ENCODE measurements at regions not wholly inside any gene's neighbourhood (a gene's known extent, or its start where the extent isn't known, plus 50 kb on each side); places are given as distances from the start of the nearest gene placed in this dataset.
A peak's percentile ranks its signal among the peaks of the same experiment; 100 is the strongest.

DNA sequence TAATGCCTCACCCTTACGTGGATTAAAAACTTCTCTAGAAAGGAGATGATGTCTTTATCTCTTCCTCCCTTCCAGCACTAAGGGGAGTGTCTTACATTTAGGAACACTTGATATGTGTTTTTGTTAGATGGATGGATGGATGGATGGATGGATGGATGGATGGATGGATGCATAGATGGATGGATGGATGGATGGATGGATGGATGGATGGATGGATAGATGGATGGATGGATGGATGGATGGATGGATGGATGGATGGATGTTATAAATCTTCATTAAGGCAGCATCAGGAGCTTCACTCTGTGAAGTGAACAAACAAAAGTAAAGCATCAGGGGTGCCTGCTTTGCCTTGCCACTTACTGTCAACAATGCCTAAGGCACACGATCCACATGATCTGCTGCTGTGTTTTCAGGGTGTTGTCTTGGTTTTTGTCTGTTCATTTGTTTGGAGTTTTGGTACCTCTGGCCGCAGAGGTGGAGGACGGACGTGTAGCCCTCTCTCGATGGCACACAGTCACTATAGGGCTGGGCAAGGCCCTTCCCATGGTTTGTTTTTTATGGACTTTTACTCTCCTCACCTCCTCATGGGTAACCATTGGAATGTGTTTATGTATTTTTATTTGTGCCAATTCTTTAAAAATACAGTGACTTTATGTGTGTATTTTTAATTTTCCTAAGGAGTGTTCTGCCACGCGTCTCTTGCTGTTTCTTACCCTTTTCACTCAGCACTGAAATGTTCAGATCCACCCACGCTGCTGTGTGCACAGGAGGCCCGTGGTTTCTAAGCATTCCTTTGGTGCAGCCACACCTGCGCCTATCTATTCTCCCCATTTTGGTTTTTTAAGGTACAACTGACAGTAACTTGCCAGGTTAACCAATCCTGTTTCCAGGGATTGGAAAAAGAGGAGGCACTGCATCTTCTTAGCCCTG lies 91.8 kb upstream of the ENPP6 start:
- no peak overlapping the region for H3K4me3 ChIP-seq
- H2AFZ ChIP-seq (ENCODE audit: control insufficient read depth, low read depth, low read length), result no peak overlapping the region
- POLR2A ChIA-PET, result interaction anchor here (0.7 to 13.5 kb wide), 15 partner anchors 10 to 227 kb away, joined by 3 to 213 read pairs (median 6); partner anchors contain the start of gene IRF2
- DNase-seq (ENCODE audit: low read depth, low spot score), result no peak
- H3K4me1 ChIP-seq (ENCODE audit: control insufficient read depth, insufficient read depth, low read length), result peaks cover 44% of the 10 kb centered on the region
- no peaks in the 10 kb centered on the region for H3K36me3 ChIP-seq (ENCODE audit: control insufficient read depth in 2 of 2, insufficient read depth in 2 of 2, low read length in 1 of 2)
- intact Hi-C loops (cut with micrococcal nuclease; ENCODE audit: unreplicated experiment) (loop anchor here (1.0 to 5.0 kb wide), 5 partner anchors 27 to 111 kb away; no protein-coding TSS in a partner anchor), in situ Hi-C loops (cut with MboI) (no loop called here)
- 86% methylated on average over 11 of the region's 11 CpGs for WGBS (ENCODE audit: insufficient coverage, insufficient replicate concordance, low lambda C conversion rate, missing lambda C conversion rate)
- no peak for FAIRE-seq
- RAD21 ChIA-PET (ENCODE audit: unreplicated experiment), result interaction anchor here (1.0 to 14.3 kb wide), 9 partner anchors 9 to 364 kb away, joined by 3 to 323 read pairs (median 57); no protein-coding TSS in a partner anchor
- no peaks in the 10 kb centered on the region for H3K27me3 ChIP-seq (replicated peaks in 1 of 2; ENCODE audit: control insufficient read depth in 2 of 2, insufficient read depth in 2 of 2, low read length in 1 of 2)
- H3K27ac ChIP-seq (ENCODE audit: control insufficient read depth, insufficient read depth), result peak overlapping the region; percentile 94
- H3K4me2 ChIP-seq (ENCODE audit: control insufficient read depth, insufficient read depth), result peak overlapping the region; percentile 83; the same call in 1 of the 2 replicates
- peak overlapping the region; percentile 92; the same call in 1 of the 2 replicates for H3K9ac ChIP-seq (ENCODE audit: control insufficient read depth, insufficient read depth, low read length)
- CTCF ChIA-PET, result interaction anchor here (1.1 to 10.6 kb wide), 13 partner anchors 9 to 226 kb away, joined by 3 to 105 read pairs (median 6); partner anchors contain the start of gene IRF2
- BruUV-seq (replicated peaks), result no TSS peak
- ATAC-seq, result no peak
- peaks cover 43% of the 10 kb centered on the region for H3K79me2 ChIP-seq (ENCODE audit: control insufficient read depth, insufficient read depth, low read length)
- SMC1A ChIA-PET (ENCODE audit: uncharacterized antibody, unreplicated experiment), result interaction anchor here (0.9 to 17.6 kb wide), 17 partner anchors 8 to 386 kb away, joined by 3 to 325 read pairs (median 23); no protein-coding TSS in a partner anchor
- H3K9me3 ChIP-seq (replicated peaks; ENCODE audit: control insufficient read depth, insufficient read depth, low read length), result peaks cover 3% of the 10 kb centered on the region; the same call in 2 of the 3 replicates
- H4K20me1 ChIP-seq (ENCODE audit: control insufficient read depth, insufficient read depth), result no peaks in the 10 kb centered on the region
- no peak for TF ChIP-seq HCFC1 (IDR thresholded peaks at IDR 0.05; ENCODE audit: low read length)
- 0 out of 2 replicates have a peak, but pooled peaks have one; percentile 10 for TF ChIP-seq DPF2 (IDR thresholded peaks at IDR 0.05)
- TF ChIP-seq, protein P1, sequence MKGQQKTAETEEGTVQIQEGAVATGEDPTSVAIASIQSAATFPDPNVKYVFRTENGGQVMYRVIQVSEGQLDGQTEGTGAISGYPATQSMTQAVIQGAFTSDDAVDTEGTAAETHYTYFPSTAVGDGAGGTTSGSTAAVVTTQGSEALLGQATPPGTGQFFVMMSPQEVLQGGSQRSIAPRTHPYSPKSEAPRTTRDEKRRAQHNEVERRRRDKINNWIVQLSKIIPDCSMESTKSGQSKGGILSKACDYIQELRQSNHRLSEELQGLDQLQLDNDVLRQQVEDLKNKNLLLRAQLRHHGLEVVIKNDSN (IDR thresholded peaks at IDR 0.05; ENCODE audit: borderline replicate concordance, extremely low read length, insufficient read depth, low read depth, low read length), result no peak
- TF ChIP-seq, protein P2, sequence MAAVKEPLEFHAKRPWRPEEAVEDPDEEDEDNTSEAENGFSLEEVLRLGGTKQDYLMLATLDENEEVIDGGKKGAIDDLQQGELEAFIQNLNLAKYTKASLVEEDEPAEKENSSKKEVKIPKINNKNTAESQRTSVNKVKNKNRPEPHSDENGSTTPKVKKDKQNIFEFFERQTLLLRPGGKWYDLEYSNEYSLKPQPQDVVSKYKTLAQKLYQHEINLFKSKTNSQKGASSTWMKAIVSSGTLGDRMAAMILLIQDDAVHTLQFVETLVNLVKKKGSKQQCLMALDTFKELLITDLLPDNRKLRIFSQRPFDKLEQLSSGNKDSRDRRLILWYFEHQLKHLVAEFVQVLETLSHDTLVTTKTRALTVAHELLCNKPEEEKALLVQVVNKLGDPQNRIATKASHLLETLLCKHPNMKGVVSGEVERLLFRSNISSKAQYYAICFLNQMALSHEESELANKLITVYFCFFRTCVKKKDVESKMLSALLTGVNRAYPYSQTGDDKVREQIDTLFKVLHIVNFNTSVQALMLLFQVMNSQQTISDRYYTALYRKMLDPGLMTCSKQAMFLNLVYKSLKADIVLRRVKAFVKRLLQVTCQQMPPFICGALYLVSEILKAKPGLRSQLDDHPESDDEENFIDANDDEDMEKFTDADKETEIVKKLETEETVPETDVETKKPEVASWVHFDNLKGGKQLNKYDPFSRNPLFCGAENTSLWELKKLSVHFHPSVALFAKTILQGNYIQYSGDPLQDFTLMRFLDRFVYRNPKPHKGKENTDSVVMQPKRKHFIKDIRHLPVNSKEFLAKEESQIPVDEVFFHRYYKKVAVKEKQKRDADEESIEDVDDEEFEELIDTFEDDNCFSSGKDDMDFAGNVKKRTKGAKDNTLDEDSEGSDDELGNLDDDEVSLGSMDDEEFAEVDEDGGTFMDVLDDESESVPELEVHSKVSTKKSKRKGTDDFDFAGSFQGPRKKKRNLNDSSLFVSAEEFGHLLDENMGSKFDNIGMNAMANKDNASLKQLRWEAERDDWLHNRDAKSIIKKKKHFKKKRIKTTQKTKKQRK (IDR thresholded peaks at IDR 0.05; ENCODE audit: low read depth, low read length), result no peak
- TF ChIP-seq, protein P3, sequence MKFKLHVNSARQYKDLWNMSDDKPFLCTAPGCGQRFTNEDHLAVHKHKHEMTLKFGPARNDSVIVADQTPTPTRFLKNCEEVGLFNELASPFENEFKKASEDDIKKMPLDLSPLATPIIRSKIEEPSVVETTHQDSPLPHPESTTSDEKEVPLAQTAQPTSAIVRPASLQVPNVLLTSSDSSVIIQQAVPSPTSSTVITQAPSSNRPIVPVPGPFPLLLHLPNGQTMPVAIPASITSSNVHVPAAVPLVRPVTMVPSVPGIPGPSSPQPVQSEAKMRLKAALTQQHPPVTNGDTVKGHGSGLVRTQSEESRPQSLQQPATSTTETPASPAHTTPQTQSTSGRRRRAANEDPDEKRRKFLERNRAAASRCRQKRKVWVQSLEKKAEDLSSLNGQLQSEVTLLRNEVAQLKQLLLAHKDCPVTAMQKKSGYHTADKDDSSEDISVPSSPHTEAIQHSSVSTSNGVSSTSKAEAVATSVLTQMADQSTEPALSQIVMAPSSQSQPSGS (IDR thresholded peaks at IDR 0.05; ENCODE audit: low read length), result no peak
- no peak for TF ChIP-seq LARP7 (IDR thresholded peaks at IDR 0.05)
- TF ChIP-seq HDAC2 (IDR thresholded peaks at IDR 0.05), result no peak
- TF ChIP-seq NFYB (IDR thresholded peaks at IDR 0.05; ENCODE audit: insufficient read depth, low read depth, low read length), result no peak
- TF ChIP-seq TCF7 (IDR thresholded peaks at IDR 0.05; ENCODE audit: borderline replicate concordance), result no peak
- TF ChIP-seq, protein P4, sequence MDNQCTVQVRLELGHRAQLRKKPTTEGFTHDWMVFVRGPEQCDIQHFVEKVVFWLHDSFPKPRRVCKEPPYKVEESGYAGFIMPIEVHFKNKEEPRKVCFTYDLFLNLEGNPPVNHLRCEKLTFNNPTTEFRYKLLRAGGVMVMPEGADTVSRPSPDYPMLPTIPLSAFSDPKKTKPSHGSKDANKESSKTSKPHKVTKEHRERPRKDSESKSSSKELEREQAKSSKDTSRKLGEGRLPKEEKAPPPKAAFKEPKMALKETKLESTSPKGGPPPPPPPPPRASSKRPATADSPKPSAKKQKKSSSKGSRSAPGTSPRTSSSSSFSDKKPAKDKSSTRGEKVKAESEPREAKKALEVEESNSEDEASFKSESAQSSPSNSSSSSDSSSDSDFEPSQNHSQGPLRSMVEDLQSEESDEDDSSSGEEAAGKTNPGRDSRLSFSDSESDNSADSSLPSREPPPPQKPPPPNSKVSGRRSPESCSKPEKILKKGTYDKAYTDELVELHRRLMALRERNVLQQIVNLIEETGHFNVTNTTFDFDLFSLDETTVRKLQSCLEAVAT (IDR thresholded peaks at IDR 0.05), result peak; percentile 57
- no peak for TF ChIP-seq STAT3 (IDR thresholded peaks at IDR 0.05; ENCODE audit: low read depth, low read length)
- 0 out of 2 replicates have a peak, but pooled peaks have one; percentile 9 for TF ChIP-seq CREM (IDR thresholded peaks at IDR 0.05; ENCODE audit: low read depth)
- TF ChIP-seq IKZF2 (IDR thresholded peaks at IDR 0.05), result 0 out of 4 replicates have a peak, but pooled peaks of 1 of the 2 experiments have one; percentile 15
- TF ChIP-seq POU2F2 (IDR thresholded peaks at IDR 0.05; ENCODE audit: borderline replicate concordance, low read depth, low read length), result no peak
- TF ChIP-seq SREBF1 (IDR thresholded peaks at IDR 0.05; ENCODE audit: low read length), result no peak
